Cardiac fibroblast (primary cell): ENCODE measurements at regions not wholly inside any gene's neighbourhood (a gene's known extent, or its start where the extent isn't known, plus 50 kb on each side); places are given as distances from the start of the nearest gene placed in this dataset.

Source experiments
- DNase-seq, 2 donors: peaks; one replicate each; pipeline versions ENCODE4 v3.0.0 to v3.0.0-alpha.2; 2010; ENCODE audit warnings: low read depth in 2 of 2
- H3K4me3 ChIP-seq, 2 donors: replicated peaks in 1 of 2; 1 replicate in 1 of 2; 2 replicates in 1 of 2; pipeline ENCODE4 v1.5.1; 2011; ENCODE audit warnings: low read depth in 2 of 2, low read length in 2 of 2, mild to moderate bottlenecking in 2 of 2, moderate library complexity in 1 of 2
- TF ChIP-seq, protein P1 (sequence below): IDR thresholded peaks from one replicate; pipeline ENCODE4 v1.5.1; 2011; ENCODE audit warnings: low read depth, mild to moderate bottlenecking, low read length, inconsistent platforms

DNA sequence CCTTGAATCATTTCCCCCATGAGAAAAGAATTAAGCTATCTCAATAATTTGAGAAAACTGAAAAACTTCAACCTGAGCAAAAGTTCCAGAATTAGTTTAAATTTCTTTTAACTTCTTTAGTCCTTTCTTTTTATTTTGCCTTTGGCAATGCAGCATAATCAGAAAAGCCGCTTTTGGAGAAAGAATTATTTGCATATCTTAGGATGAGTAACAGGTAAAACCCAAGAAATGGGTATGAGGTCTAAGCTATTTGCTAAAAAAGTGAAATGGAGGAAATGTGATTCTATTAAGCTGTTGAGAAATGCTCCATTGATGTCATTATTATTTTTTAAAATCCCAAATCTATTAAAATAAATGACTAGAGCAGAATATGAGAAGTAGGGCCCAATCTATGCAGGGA lies 1238.3 kb upstream of the GBE1 start:
- TF ChIP-seq, protein P1, sequence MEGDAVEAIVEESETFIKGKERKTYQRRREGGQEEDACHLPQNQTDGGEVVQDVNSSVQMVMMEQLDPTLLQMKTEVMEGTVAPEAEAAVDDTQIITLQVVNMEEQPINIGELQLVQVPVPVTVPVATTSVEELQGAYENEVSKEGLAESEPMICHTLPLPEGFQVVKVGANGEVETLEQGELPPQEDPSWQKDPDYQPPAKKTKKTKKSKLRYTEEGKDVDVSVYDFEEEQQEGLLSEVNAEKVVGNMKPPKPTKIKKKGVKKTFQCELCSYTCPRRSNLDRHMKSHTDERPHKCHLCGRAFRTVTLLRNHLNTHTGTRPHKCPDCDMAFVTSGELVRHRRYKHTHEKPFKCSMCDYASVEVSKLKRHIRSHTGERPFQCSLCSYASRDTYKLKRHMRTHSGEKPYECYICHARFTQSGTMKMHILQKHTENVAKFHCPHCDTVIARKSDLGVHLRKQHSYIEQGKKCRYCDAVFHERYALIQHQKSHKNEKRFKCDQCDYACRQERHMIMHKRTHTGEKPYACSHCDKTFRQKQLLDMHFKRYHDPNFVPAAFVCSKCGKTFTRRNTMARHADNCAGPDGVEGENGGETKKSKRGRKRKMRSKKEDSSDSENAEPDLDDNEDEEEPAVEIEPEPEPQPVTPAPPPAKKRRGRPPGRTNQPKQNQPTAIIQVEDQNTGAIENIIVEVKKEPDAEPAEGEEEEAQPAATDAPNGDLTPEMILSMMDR: no peak
- H3K4me3 ChIP-seq: no peak overlapping the region
- DNase-seq: no peak

DNA sequence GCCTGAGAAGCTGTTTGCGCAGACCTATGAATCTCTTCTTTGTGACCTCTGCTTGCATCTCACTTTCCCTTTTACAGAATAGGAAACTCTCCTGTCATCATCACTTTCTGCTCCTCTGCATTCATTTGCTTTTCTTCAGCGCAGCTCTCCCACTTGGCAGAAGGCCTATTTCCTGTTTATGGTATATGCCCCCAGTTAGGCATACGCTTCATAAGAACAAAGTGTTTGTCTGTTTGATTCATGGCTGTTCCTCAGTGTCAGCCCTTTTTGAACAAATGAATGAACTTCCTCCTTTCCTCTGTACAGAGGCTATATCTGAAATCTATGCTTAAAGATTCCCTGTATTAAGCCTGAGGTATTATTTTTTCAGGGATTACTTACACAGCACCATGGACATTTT lies 1216.9 kb upstream of the GBE1 start:
- H3K4me3 ChIP-seq: no peak overlapping the region
- DNase-seq: no peak
- TF ChIP-seq, protein P1: no peak

DNA sequence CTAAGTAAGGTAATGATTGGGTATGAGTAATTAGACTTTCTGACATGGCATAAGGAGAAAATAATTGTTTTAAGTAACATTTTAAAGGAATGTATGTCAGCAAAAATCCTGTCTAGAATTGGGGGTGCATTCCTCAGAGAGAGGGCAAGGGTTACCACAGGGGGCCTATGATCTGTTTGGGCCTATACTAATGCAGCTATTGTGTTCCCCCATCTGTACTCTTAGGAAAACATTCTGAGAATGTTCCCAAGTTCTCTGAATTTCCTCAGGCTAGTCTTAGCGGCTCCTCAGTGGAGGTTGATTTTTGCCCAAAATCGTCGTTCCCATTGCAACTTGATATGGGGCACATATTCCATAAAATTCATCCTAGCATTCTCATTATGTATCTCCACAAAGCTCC lies 1216.4 kb upstream of the GBE1 start:
- no peak for DNase-seq
- TF ChIP-seq, protein P1: no peak
- H3K4me3 ChIP-seq: no peak overlapping the region

DNA sequence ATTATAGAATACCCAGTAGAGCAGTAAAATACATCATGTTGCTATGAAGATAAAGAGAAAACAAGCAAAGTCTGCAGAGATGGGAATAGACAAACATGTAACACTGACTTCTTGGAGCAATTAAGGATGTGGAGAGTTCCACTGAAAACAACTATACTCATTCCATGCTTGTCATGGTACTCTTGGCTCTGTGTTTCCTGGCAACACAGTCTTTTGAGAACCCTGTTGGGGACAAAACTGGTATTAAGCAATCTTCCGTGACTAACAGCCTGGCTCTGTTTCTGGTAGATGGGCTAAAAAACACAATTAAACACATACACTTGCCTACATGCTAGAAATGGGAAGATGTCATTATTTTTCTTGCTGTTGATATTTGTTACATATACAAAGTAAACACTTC lies 1212.3 kb upstream of the GBE1 start:
- DNase-seq: no peak
- TF ChIP-seq, protein P1: no peak
- H3K4me3 ChIP-seq: no peak overlapping the region

DNA sequence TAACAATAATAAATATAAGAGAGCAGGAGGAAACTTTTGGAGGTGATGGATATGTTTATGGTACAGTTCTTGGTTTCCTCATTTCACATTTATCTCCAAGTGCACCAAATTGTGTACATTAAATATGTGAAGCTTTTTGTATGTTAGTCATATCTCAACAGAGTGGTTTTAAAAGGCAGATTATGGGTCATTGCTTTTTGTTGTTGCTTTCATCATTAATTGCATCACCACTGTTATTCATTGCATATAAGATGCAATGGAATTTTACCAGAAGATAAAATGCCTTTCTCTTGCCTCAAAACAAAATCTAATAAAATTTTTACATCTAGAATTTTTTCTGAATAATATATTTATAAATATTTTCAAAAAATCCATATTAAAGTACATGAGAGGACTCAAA lies 1198.9 kb upstream of the GBE1 start:
- TF ChIP-seq, protein P1: no peak
- DNase-seq: no peak
- no peak overlapping the region for H3K4me3 ChIP-seq

DNA sequence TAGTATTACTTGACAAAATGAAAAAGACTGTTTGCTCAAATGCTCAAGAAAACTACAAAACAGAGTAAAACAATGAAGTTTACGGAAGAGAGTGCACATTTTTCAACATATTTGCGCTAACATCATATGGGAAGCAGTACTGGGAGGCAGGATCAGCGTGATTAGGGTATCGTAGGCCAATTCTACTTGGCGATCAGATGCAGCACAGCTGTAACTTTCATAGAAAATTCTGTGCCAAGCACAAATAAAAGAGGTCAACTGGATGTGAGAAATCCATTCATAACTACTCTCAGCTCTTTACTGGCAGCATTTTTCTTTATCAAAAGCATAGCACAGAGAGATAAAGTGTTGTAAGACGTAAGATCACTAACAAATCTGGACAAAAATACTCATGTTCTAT lies 1196.3 kb upstream of the GBE1 start:
- DNase-seq: no peak
- TF ChIP-seq, protein P1: no peak
- H3K4me3 ChIP-seq: no peak overlapping the region

DNA sequence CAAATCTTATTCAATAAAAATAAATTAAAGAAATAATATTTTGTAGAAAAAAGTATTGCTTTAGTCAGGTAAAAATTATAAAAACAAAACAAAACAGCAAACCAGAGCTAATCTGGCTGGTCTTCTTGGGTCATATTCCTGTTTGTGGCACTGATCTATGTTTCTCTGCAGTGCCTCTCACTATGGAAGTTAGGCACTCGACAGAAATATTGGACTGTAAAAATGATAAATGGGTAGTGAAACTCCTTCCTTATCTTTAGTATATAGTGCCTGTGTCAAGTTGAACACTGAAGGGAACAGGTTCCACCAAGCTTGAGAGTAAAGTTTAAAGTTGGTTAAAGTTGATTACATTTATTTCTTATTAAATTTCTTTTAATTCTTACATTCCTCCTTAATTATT lies 1195.6 kb upstream of the GBE1 start:
- TF ChIP-seq, protein P1: no peak
- H3K4me3 ChIP-seq: no peak overlapping the region
- no peak for DNase-seq
